ENCODE measurements at regions not wholly inside any gene's neighbourhood (a gene's known extent, or its start where the extent isn't known, plus 50 kb on each side); places are given as distances from the start of the nearest gene placed in this dataset.

DNA sequence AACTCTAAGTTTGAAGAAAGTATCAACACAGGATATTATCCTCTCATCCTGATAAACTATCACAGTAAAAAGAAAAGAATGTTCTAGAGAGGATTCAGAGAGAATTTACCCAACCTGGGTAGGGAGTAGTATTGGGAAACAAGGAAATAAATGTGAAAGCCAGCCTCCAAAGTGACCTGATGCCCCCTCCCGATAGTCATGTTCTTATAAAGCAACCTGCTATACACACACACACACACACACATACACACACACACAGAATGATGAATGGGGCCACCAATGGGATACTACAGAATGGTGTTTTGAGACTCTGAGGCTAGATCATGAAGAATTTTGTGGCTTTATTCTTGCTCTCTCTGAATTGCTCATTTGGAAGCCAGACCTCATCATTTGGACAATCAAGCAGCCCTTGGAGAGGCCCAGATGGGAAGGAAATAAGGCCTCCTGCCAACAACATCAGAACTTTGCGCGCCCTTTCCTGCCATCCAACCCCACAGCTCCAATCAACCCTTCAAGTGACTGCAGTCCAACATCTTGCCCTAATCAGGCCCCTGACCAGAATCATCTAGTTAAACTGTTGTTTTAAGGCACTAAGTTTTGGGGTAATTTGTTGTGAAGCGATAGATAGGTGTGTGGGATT, 807.9 kb upstream of the ARGLU1 start:
- H3K27ac ChIP-seq: no peak overlapping the region
- TF ChIP-seq, protein P1, sequence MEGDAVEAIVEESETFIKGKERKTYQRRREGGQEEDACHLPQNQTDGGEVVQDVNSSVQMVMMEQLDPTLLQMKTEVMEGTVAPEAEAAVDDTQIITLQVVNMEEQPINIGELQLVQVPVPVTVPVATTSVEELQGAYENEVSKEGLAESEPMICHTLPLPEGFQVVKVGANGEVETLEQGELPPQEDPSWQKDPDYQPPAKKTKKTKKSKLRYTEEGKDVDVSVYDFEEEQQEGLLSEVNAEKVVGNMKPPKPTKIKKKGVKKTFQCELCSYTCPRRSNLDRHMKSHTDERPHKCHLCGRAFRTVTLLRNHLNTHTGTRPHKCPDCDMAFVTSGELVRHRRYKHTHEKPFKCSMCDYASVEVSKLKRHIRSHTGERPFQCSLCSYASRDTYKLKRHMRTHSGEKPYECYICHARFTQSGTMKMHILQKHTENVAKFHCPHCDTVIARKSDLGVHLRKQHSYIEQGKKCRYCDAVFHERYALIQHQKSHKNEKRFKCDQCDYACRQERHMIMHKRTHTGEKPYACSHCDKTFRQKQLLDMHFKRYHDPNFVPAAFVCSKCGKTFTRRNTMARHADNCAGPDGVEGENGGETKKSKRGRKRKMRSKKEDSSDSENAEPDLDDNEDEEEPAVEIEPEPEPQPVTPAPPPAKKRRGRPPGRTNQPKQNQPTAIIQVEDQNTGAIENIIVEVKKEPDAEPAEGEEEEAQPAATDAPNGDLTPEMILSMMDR (conservative IDR thresholded peaks at IDR 0.05): no peak

DNA sequence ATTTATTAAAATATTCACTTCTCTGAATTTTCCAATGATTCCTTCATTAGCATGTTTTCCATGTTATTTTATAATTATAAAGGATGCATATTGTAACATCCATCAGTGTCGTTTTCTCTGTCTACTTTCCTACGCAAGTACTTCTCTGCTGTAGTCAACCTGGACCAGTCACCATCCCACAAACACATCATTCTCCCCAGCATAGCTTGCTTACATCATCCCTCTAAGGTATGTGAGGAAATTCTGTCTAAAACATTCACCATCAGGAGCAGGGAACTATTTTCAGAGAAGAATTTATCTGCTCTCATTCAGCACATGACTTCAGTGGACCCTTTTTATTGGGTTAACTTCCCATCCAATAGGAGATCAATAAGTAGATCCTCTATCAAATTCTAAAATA, 806.1 kb upstream of the ARGLU1 start:
- TF ChIP-seq, protein P1 (conservative IDR thresholded peaks at IDR 0.05): no peak
- H3K27ac ChIP-seq: no peak overlapping the region

DNA sequence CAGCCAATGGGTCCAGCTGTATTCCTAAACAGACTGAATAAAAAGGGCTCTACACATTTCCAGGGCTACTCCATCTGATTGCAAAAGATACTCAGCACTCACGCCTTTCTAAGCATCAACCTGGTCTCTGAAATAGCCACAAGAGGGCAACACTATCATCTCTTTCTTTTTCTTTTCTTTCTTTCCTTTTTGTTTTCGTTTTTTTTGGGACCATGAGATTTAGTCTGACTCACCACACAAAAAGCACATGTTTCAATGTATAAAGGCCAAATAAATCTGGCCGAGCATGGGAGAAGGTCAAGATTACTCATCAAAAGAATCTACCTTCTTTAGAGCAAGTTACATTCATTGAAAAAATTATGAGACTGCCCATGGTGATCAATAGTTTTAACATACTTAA, 805.6 kb upstream of the ARGLU1 start:
- TF ChIP-seq, protein P1 (conservative IDR thresholded peaks at IDR 0.05): peak; percentile 86
- H3K27ac ChIP-seq: no peak overlapping the region

DNA sequence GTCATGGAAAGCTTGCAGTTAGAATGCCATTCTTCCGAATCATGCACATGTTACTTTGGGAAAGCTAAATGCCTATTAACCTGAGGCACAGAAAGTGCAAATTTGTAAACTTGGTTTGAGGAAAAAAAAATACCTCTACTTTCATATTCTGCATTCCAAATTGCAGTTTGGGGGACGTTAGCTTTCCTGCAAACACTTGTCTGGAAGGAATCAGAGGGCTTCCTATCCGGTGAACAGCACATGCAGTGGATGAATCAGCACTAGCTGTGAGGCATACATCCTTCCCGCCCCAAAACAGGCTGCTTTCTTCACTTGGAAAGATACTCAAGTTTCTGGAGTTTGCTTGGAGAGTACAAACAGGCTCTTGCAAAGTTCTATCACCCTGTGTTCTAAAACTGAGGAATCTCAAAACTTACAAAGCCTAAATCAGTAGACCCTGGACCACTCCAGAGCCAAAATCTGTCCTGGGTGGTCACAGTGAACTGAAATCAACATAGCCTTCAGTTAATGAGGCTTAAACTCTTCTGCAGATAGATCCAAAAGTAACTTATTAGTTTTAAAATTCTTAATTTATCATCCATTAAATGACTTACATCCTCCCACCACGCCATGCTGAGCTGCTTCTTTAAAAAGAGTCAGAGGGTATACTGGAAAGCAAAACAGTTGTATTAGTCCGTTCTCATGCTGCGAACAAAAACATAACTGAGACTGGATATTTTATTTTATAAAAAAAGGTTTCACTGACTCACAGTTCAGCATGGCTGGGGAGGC, 802.3 kb upstream of the ARGLU1 start:
- no peak overlapping the region for H3K27ac ChIP-seq

DNA sequence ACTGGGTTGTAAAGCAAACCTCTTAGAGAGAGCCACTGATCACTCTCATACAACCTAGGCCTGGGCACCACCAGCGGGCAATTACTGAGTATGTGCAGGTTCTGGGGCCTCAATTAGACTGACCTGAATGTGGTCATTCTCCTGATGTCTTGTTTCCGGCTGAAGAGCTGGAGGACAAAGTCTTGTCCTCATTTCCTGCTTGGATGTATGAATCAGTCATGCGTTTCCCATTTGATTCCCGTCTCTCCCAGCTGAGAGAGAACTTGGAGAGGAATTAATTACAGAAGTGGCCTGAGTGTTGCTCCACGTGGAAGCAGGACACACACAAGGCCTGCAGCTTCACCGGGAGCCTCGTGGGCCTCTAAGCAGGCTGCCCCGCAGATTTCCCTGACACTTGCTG, 799.3 kb upstream of the ARGLU1 start:
- no peak overlapping the region for H3K27ac ChIP-seq
- TF ChIP-seq, protein P1 (conservative IDR thresholded peaks at IDR 0.05): no peak

More for the DNA sequence above, 802.3 kb upstream of the ARGLU1 start:
- TF ChIP-seq, protein P1 (conservative IDR thresholded peaks at IDR 0.05): no peak

DNA sequence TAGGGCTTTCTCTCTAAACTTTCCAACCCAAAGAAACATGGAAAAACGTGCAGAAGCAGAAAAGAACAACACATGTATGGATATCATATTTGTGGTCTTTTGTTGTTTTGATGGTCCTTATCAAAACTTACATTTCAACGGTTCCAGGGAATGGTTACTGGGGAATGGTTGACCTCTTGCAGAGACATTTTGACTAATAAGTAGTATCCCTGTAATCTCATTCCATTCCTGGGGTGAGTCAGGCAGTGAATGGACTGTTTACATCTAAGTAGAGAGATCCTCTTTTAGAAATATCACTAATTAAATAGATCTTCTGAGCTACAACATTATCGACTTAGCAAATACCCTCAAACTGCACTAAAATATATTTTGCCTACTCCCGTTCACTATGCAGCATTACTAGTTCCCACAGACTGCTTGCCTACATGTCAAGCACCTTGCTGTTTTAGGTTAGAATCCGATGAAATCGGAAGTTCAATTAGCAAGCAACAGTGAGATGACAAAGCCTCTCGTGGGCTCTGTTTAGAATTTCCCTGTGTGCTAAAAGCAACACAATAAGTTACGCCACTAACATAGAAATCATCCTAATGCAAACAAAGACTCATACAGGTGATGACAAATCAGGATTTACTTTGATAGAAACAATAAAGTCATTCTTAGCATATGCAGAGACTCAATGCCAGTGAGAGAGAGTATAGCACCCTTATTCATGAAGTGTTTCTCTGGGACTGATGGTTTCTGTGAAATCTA, 797.7 kb upstream of the ARGLU1 start:
- TF ChIP-seq, protein P1 (conservative IDR thresholded peaks at IDR 0.05): no peak
- no peak overlapping the region for H3K27ac ChIP-seq

DNA sequence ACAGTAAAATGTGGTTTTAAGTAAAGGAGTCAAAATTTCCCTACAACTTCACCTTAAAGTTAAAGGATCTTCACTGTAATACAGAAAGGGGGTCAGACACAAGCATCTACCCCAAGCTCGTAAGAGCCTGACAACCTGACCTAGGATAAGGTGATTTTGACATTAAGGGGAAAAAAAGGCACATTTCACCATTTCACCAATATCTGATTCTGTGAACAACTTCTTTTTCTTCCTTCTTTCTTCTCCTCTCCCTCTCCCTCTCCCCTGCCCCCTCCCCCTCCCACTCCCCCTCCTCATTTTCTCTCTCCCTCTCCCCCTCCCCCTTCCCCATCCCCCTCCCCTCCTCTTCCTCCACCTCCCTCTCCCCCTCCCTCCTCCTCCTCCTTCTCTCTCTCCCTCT, 796.7 kb upstream of the ARGLU1 start:
- H3K27ac ChIP-seq: no peak overlapping the region
- TF ChIP-seq, protein P1 (conservative IDR thresholded peaks at IDR 0.05): no peak

Measured in VCaP (cell line).